ENCODE measurements at regions not wholly inside any gene's neighbourhood (a gene's known extent, or its start where the extent isn't known, plus 50 kb on each side); places are given as distances from the start of the nearest gene placed in this dataset.

DNA sequence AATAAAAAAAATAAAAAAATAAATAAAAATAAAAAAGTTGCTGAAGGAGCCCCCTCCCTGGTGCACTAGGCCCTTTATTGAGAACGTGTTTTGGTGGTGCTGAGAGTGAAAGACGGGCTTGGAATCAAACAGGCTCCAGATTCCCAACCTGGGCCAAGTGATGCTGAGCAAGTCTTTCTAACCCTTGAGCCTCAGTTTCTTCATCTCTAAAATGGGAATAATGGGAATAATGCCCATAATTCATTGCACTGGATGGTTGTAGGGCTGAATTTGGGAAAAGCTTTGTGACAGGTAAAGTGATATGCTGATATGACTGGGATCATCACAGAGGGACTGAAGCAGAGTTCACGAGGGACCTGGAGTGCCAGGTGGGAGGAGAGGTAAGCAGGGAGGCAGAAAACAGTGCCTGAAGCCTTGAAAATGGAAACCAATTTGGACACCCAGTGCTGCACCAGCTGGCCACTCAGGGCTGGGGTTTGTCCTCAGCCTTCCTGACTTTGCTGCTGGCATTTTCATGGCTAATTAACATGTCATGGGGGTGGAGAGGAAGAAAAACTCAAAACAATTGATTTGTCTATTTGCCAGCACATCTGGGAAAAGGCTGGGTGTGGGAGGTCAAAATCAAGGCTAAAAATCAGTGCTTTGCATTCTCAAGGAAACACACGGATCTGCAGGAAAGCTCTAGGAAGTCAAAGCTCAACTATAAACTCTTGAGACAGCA is 241.3 kb downstream of the LOXHD1 start:
- H3K4me3 ChIP-seq (ENCODE audit: low read depth, low read length), result no peak overlapping the region
- TF ChIP-seq, protein P1, sequence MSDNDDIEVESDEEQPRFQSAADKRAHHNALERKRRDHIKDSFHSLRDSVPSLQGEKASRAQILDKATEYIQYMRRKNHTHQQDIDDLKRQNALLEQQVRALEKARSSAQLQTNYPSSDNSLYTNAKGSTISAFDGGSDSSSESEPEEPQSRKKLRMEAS (IDR thresholded peaks at IDR 0.05; ENCODE audit: low read depth, low read length), result no peak
- TF ChIP-seq MYC (IDR thresholded peaks at IDR 0.05; ENCODE audit: low read depth, low read length) (no peak), POLR2A (IDR thresholded peaks at IDR 0.05; ENCODE audit: extremely low read depth, insufficient read length) (no peak)
- TF ChIP-seq, protein P2, sequence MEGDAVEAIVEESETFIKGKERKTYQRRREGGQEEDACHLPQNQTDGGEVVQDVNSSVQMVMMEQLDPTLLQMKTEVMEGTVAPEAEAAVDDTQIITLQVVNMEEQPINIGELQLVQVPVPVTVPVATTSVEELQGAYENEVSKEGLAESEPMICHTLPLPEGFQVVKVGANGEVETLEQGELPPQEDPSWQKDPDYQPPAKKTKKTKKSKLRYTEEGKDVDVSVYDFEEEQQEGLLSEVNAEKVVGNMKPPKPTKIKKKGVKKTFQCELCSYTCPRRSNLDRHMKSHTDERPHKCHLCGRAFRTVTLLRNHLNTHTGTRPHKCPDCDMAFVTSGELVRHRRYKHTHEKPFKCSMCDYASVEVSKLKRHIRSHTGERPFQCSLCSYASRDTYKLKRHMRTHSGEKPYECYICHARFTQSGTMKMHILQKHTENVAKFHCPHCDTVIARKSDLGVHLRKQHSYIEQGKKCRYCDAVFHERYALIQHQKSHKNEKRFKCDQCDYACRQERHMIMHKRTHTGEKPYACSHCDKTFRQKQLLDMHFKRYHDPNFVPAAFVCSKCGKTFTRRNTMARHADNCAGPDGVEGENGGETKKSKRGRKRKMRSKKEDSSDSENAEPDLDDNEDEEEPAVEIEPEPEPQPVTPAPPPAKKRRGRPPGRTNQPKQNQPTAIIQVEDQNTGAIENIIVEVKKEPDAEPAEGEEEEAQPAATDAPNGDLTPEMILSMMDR (IDR thresholded peaks at IDR 0.05; ENCODE audit: low read depth, low read length), result no peak
- no peak for DNase-seq (ENCODE audit: low read depth)

DNA sequence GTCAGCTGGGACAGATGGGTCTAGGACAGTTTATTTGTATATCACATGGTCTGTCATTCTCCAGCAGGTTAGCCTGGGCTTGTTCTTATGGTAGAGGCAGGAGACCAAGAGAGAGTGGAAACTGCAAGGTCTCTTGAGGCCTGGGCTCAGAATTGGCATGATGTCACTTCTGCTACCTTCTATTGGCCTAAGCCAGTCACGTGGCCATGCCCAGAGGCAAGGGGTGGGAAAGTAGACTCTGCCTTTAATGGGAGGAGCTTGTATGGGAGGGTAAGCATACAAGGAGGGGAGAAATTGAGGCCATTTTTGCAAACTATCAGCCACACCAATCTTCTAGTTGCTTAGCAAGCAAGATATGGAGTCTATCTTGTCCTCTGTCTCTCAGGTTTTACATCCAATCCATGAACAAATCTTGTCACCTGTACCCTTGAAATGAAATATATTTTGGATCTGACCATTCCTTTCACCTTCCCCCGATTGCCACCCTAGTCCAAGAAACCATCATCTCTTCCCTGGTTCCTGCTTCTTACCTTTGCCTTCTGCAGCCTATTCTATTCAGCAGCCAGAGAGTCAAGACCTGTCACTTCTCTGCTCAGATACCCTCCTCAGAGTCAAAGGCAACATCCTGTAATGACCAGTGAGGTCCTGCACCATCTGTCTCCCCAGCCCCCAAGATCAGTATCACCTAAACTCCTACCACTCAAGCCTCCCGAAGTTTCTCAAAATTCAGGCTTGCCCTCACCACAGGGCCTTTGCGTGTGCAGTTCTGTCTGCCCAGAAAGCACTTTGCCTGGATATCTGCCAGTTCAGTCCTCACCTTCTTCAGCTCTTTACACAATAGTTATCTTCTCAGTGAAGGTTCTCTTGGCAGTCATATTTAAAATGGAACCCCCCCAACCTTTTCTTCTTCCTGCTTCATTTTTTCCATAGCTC is 240.0 kb downstream of the LOXHD1 start:
- no peak for TF ChIP-seq MYC (IDR thresholded peaks at IDR 0.05; ENCODE audit: low read depth, low read length)
- TF ChIP-seq, protein P1 (IDR thresholded peaks at IDR 0.05; ENCODE audit: low read depth, low read length), result peak; percentile 50; the same call in 1 of the 2 replicates
- TF ChIP-seq, protein P2 (IDR thresholded peaks at IDR 0.05; ENCODE audit: low read depth, low read length), result no peak
- no peak for TF ChIP-seq POLR2A (IDR thresholded peaks at IDR 0.05; ENCODE audit: extremely low read depth, insufficient read length)
- no peak overlapping the region for H3K4me3 ChIP-seq (ENCODE audit: low read depth, low read length)
- peak; percentile 50 for DNase-seq (ENCODE audit: low read depth)

DNA sequence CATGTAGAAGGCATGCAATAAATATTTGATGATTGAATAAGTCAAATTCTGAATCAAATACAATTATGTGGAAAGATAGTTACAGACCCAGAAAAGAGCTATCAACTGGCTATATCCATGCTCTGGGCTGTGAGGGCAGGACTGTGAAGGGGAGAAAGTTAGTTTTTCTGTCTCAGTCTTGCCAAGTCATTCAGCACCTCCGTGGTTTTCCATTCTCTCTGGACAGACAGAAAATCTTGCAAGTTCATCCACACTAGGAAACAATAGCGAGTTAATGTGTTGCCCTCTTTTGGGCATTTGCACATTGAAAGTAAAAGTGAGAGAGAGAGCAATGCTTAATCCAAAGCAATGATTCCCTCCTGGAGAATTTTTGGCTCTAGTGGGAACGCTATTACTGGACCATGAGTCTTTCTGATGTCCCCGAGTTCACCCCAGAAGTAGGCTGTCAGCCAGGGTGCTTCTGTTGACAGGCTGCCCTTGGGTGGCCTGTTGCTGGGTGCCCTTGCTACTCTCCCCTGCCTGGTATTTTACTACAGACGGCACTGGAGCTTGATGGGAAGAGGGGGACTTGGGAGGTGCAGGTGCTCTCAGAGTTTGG is 238.3 kb downstream of the LOXHD1 start:
- DNase-seq (ENCODE audit: low read depth), result no peak
- TF ChIP-seq, protein P1 (IDR thresholded peaks at IDR 0.05; ENCODE audit: low read depth, low read length), result no peak
- TF ChIP-seq MYC (IDR thresholded peaks at IDR 0.05; ENCODE audit: low read depth, low read length) (no peak), POLR2A (IDR thresholded peaks at IDR 0.05; ENCODE audit: extremely low read depth, insufficient read length) (no peak)
- TF ChIP-seq, protein P2 (IDR thresholded peaks at IDR 0.05; ENCODE audit: low read depth, low read length), result no peak
- H3K4me3 ChIP-seq (ENCODE audit: low read depth, low read length), result no peak overlapping the region

DNA sequence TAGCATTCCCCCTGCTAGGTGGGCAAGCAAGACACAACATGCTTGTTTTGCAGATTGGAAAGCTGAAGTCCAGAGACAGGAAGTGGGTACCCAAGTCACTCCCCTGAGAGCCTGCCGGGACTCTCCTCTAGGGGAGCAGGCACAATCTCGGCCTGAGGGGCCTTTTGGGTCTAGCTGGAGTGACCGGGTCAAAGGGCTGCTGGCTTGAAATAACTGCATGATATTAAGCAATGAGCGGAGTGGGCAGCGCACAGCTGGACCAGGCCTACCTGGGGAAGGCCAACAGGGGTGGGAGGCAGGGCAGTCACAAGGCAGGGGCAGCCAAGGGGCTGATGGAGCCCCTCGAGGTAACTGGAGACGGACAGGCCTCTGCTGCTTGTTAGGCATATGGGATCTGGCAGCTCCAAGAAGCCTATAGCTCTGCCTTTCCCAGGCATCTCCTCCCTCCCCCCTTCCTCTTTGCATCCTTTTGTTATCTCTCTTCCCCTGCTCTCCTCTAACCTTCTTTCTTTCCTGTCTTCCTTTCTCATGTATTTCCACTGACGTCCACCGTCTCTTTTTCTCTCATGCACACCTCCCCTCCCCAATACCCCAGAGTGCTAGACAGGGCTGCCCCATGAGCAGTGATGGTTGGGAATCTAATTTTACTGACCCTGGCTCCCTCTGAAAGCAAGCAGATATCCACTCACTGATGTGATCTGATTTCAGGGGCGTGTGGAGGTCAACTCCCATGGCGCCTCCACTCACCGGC is 237.5 kb downstream of the LOXHD1 start:
- no peak overlapping the region for H3K4me3 ChIP-seq (ENCODE audit: low read depth, low read length)
- DNase-seq (ENCODE audit: low read depth), result no peak
- TF ChIP-seq, protein P1 (IDR thresholded peaks at IDR 0.05; ENCODE audit: low read depth, low read length), result no peak
- TF ChIP-seq MYC (IDR thresholded peaks at IDR 0.05; ENCODE audit: low read depth, low read length), result no peak
- no peak for TF ChIP-seq POLR2A (IDR thresholded peaks at IDR 0.05; ENCODE audit: extremely low read depth, insufficient read length)
- TF ChIP-seq, protein P2 (IDR thresholded peaks at IDR 0.05; ENCODE audit: low read depth, low read length), result no peak

DNA sequence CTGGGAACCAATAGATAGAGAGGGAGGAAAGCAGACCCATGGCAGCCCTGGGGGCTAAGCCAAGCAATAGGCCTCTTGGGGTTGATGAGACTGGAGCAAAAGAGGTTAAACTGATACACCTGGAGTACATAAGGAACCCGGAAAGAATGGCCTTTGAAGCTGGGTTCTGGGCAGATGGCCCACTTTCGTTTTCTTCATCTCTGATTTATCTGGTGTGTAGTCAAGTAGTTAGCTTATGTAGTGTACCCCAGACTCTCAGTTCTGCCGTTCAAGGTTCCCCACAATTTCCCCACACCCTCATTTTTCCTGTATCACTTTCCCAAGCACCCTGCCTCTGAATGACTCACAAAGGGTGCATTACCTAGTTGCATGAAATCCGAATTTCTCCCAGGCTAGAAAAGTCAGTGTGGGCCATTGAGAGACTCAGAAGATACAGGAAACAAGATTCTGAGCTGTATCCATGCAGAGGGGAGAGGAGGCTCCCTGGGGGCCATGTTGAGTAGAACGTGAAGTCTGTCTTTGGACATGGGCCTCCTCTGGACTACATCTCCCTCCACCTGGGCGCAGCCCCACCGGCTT is 235.0 kb downstream of the LOXHD1 start:
- TF ChIP-seq, protein P1 (IDR thresholded peaks at IDR 0.05; ENCODE audit: low read depth, low read length), result no peak
- no peak for TF ChIP-seq MYC (IDR thresholded peaks at IDR 0.05; ENCODE audit: low read depth, low read length)
- TF ChIP-seq, protein P2 (IDR thresholded peaks at IDR 0.05; ENCODE audit: low read depth, low read length), result no peak
- no peak for TF ChIP-seq POLR2A (IDR thresholded peaks at IDR 0.05; ENCODE audit: extremely low read depth, insufficient read length)
- H3K4me3 ChIP-seq (ENCODE audit: low read depth, low read length), result no peak overlapping the region
- DNase-seq (ENCODE audit: low read depth), result no peak
